T-cell (primary cell): ENCODE measurements at regions not wholly inside any gene's neighbourhood (a gene's known extent, or its start where the extent isn't known, plus 50 kb on each side); places are given as distances from the start of the nearest gene placed in this dataset.
"Not testable (repeated sequence)": the region's sequence is repeated elsewhere in the genome, so short reads cannot be mapped to it uniquely, and the experiment has no call there.

Source experiments
- ATAC-seq, 4 experiments: fragments of 200-7000 bp in 3 of 4; fragments of 150-1000 bp in 1 of 4; cut with Tn5 transposase; replicated peaks in 1 of 4; 1 replicate in 3 of 4; 2 replicates in 1 of 4; pipeline ENCODE4 v1.10.0; 2021; ENCODE audit warnings: moderate library complexity in 3 of 4, mild to moderate bottlenecking in 2 of 4, moderate number of reproducible peaks in 1 of 4
- CTCF ChIA-PET, 2 donors: fragments of 300-600 bp; sonication (Branson Sonifier 250); formaldehyde crosslinking; loops; one replicate each; lab custom pipeline; 2022; ENCODE audit warnings: antibody characterized with exemption in 2 of 2; lab: Charles Lee
- POLR2A ChIA-PET, 2 donors: fragments of 300-600 bp; sonication (Branson Sonifier 250); formaldehyde crosslinking; loops; one replicate each; lab custom pipeline; 2022; ENCODE audit warnings: antibody characterized with exemption in 2 of 2; lab: Charles Lee
- DNase-seq, 35 experiments: peaks; one replicate each; pipeline versions ENCODE4 v3.0.0 to v3.0.0-alpha.2; 2013 to 2023
- H3K27ac ChIP-seq: one replicate; pipeline ENCODE4 v1.5.1; 2013; ENCODE audit warnings: low read length
- H3K27me3 ChIP-seq, 2 experiments: replicated peaks in 1 of 2; 1 replicate in 1 of 2; 2 replicates in 1 of 2; pipeline versions ENCODE4 v1.6.1 to v1.7.0; 2013; ENCODE audit warnings: low read length in 1 of 2, mixed read lengths in 1 of 2; ENCODE audit not compliant: control insufficient read depth in 2 of 2, insufficient read depth in 2 of 2; ENCODE audit errors: extremely low read depth in 1 of 2
- H3K36me3 ChIP-seq, 2 donors: 1 replicate in 1 of 2; 2 replicates in 1 of 2; pipeline versions ENCODE4 v1.6.1 to v1.7.0; 2013; ENCODE audit warnings: low read length in 1 of 2; ENCODE audit not compliant: control insufficient read depth in 2 of 2, insufficient read depth in 1 of 2; ENCODE audit errors: extremely low read depth in 1 of 2
- H3K4me1 ChIP-seq, 2 experiments: 1 replicate in 1 of 2; 2 replicates in 1 of 2; pipeline versions ENCODE4 v1.6.1 to v1.7.0; 2013; ENCODE audit warnings: low read length in 2 of 2, mixed read lengths in 1 of 2; ENCODE audit not compliant: insufficient read depth in 2 of 2, control insufficient read depth in 1 of 2; ENCODE audit errors: extremely low read depth in 1 of 2
- H3K4me3 ChIP-seq, 2 donors: 1 replicate in 1 of 2; 2 replicates in 1 of 2; pipeline versions ENCODE4 v1.5.1 to v1.7.0; 2013; ENCODE audit warnings: mild to moderate bottlenecking in 2 of 2, low read length in 1 of 2, moderate library complexity in 1 of 2; ENCODE audit not compliant: control insufficient read depth in 1 of 2; ENCODE audit errors: extremely low read depth in 1 of 2
- H3K9me3 ChIP-seq: 2 replicates; pipeline ENCODE4 v1.7.0; 2013
- H3K27ac Mint-ChIP-seq, 2 donors: one replicate each; pipeline ENCODE4 v1.8.0; 2020 to 2021; ENCODE audit warnings: mild to moderate bottlenecking in 2 of 2, mixed read lengths in 2 of 2
- H3K27me3 Mint-ChIP-seq, 2 donors: one replicate each; pipeline ENCODE4 v1.8.0; 2021 to 2022; ENCODE audit warnings: mixed read lengths in 2 of 2
- H3K36me3 Mint-ChIP-seq: one replicate; pipeline ENCODE4 v1.8.0; 2021; ENCODE audit warnings: mixed read lengths
- H3K4me1 Mint-ChIP-seq, 3 donors: one replicate each; pipeline ENCODE4 v1.8.0; 2020 to 2022; ENCODE audit warnings: mixed read lengths in 3 of 3, mild to moderate bottlenecking in 1 of 3
- H3K4me3 Mint-ChIP-seq, 3 donors: one replicate each; pipeline ENCODE4 v1.8.0; 2020 to 2022; ENCODE audit warnings: mild to moderate bottlenecking in 3 of 3, mixed read lengths in 3 of 3, moderate library complexity in 3 of 3
- H3K9me3 Mint-ChIP-seq, 3 donors: one replicate each; pipeline ENCODE4 v1.8.0; 2020 to 2022; ENCODE audit warnings: mixed read lengths in 3 of 3
- WGBS: methylation state at CpG from one replicate; pipeline ENCODE4 v1.1.5; 2013; ENCODE audit warnings: missing lambda C conversion rate; ENCODE audit not compliant: insufficient coverage; 5-methylcytosine and 5-hydroxymethylcytosine counted together

DNA sequence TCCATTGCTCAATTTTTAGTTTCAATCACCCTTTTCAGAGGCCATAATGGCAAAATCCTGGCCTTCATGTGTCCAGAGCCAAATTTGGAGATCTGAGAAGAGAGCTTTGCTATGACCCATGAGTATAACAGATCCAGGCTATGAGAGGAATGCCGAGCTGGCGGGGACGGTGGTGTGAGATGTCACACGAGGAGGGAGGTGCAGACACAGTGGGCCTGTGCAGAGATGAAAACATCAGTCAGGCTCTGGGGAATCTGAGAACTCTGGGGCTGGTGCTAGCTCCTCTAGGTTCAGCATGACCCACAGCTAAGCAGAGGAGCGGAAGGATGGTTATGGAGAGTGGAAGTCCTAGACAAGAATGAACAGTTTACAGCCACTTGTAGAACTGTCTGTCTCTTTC lies 398.3 kb upstream of the ATP10A start:
- WGBS: 51% methylated on average over 5 of the region's 5 CpGs
- Histone ChIP-seq H3K4me1 (no peaks in the 10 kb centered on the region), H3K27me3 (peaks cover 0 to 13% of the 10 kb centered on the region in 2 experiments), H3K9me3 (no peaks in the 10 kb centered on the region), H3K36me3 (no peaks in the 10 kb centered on the region), H3K4me3 (no peak overlapping the region), H3K27ac (no peak overlapping the region)
- Mint-ChIP-seq H3K27me3 (peaks cover 10 to 11% of the 10 kb centered on the region in 2 donors), H3K4me3 (no peak overlapping the region), H3K4me1 (no peaks in the 10 kb centered on the region), H3K9me3 (no peaks in the 10 kb centered on the region), H3K36me3 (no peaks in the 10 kb centered on the region), H3K27ac (no peak overlapping the region)
- ChIA-PET POLR2A (no interaction called here), CTCF (interaction anchor here in 1 of 2 donors (0.9 kb wide), 1 partner anchor 753 kb away, joined by 4 read pairs; no protein-coding TSS in a partner anchor)
- no peak for ATAC-seq
- DNase-seq: no peak

DNA sequence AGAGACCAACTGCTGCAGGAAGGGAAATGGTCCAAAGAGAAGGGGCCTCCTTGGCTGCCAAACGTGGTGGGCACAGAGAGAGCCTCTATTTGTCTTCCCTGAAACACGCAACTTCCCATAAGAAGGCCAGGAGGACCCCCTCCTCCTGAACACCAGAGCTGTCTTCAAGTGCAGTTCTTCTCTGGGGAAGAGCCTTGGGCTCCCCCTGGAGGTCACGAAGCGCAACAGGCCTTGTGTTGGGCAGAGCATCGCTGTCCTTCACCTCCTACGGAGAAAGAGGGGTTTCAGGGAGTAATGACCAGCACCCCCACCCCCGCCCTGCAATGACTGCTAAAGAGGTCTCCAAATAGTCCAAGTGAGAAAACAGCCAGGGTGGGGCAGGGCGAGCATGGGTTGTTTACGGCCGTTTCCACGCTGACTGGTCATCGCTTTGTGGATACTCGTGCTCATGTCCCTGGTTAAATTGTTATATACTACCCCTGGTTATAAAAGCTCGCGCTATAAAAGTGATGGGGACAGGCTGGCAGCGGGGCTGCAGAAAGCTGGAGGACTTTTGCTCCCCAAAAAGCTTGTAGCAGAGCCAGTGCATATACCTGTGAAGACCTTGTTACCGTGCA lies 397.5 kb upstream of the ATP10A start:
- Histone ChIP-seq H3K9me3 (no peaks in the 10 kb centered on the region), H3K4me3 (no peak overlapping the region), H3K27me3 (peaks cover 0 to 13% of the 10 kb centered on the region in 2 experiments), H3K4me1 (no peaks in the 10 kb centered on the region), H3K36me3 (no peaks in the 10 kb centered on the region), H3K27ac (no peak overlapping the region)
- ATAC-seq: no peak
- Mint-ChIP-seq H3K4me3 (no peak overlapping the region), H3K27me3 (peaks cover 10 to 11% of the 10 kb centered on the region in 2 donors), H3K4me1 (no peaks in the 10 kb centered on the region), H3K36me3 (no peaks in the 10 kb centered on the region), H3K9me3 (peaks cover 0 to 6% (median 0%) of the 10 kb centered on the region in 3 donors), H3K27ac (no peak overlapping the region)
- peak in 17 of 35 experiments; percentile 2 to 43 (median 9) for DNase-seq
- POLR2A ChIA-PET: no interaction called here
- WGBS: 72% methylated on average over 8 of the region's 17 CpGs
- CTCF ChIA-PET: interaction anchor here in 1 of 2 donors (0.9 kb wide), 1 partner anchor 752 kb away, joined by 4 read pairs; no protein-coding TSS in a partner anchor

DNA sequence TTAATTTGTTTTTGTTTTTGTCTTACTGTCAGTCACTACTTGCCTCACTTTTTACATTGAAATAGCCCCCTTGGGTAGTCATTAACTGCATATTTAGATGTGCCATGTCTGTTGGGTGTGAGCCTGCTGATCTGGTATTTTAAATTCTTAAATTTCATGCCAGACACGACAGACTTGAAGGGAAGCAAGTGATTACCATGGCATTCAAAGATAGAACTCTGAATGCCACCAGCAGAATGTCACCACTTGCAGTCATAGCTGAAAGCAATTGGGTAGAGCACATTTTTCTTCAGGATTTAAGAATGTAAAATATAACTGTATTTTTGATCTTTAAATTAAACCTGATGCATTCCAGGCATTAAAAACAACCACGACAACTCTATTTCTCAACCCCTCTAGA lies 396.5 kb upstream of the ATP10A start:
- DNase-seq: no peak
- Mint-ChIP-seq H3K27me3 (peaks cover 10 to 11% of the 10 kb centered on the region in 2 donors), H3K4me3 (no peak overlapping the region), H3K27ac (no peak overlapping the region), H3K36me3 (no peaks in the 10 kb centered on the region), H3K9me3 (peaks cover 0 to 12% (median 3%) of the 10 kb centered on the region in 3 donors), H3K4me1 (no peaks in the 10 kb centered on the region)
- no peak overlapping the region for H3K4me3 ChIP-seq
- no peaks in the 10 kb centered on the region for H3K4me1 ChIP-seq
- H3K9me3 ChIP-seq: no peaks in the 10 kb centered on the region
- WGBS: 61% methylated on average over 2 of the region's 2 CpGs
- no peaks in the 10 kb centered on the region for H3K36me3 ChIP-seq
- ChIA-PET CTCF (interaction anchor here in 1 of 2 donors (0.5 kb wide), 1 partner anchor 326 kb away, joined by 6 read pairs; no protein-coding TSS in a partner anchor), POLR2A (no interaction called here)
- ATAC-seq: no peak
- H3K27me3 ChIP-seq: peaks cover 0 to 13% of the 10 kb centered on the region in 2 experiments
- H3K27ac ChIP-seq: no peak overlapping the region

DNA sequence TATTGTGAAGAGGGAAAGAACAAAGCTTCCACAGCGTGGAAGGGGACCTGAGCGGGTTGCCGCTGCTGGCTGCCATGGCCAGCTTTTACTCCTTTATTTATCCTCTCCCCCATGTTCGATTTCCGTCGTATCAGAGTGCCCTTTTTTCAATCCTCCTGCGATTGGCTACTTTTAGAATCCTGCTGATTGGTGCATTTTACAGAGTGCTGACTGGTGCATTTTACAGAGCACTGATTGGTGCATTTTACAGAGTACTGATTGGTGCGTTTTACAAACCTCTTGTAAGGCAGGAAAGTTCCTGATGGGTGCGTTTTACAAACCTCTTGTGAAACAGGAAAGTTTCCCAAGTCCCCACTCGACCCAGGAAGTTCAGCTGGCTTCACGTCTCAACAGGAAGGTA lies 381.7 kb upstream of the ATP10A start:
- DNase-seq, H3K4me3 ChIP-seq, H3K27me3 Mint-ChIP-seq, H3K36me3 Mint-ChIP-seq, H3K4me3 Mint-ChIP-seq, ATAC-seq, H3K27ac Mint-ChIP-seq, POLR2A ChIA-PET, H3K4me1 Mint-ChIP-seq, H3K9me3 ChIP-seq, H3K27ac ChIP-seq, H3K36me3 ChIP-seq, H3K27me3 ChIP-seq, H3K4me1 ChIP-seq, CTCF ChIA-PET: not testable (repeated sequence)
- 62% methylated on average over 7 of the region's 11 CpGs for WGBS
- peaks cover 8 to 15% (median 15%) of the 10 kb centered on the region in 3 donors for H3K9me3 Mint-ChIP-seq

DNA sequence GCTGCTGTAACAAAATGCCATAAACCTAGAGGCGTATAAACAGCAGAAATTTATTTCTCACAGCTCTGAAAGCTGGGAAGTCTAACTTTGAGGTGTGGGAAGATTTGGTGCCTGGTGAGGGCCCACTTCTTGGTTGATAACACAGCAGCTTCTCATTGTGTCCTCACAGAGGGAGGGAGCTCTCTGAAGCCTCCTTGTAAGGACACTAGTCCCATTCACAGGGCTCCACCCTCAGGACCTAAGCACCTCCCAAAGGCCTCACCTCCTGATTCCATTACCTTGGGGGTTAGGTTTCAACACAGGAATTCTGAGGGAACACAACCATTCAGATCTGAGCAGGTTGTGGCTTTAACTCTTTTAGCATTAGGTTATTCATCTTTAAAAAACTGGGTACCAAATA lies 380.3 kb upstream of the ATP10A start:
- Histone ChIP-seq H3K27me3 (no peaks in the 10 kb centered on the region), H3K4me3 (no peak overlapping the region), H3K36me3 (no peaks in the 10 kb centered on the region), H3K27ac (no peak overlapping the region), H3K4me1 (no peaks in the 10 kb centered on the region), H3K9me3 (no peaks in the 10 kb centered on the region)
- ChIA-PET CTCF (no interaction called here), POLR2A (no interaction called here)
- H3K4me1 Mint-ChIP-seq: no peaks in the 10 kb centered on the region
- no peaks in the 10 kb centered on the region for H3K36me3 Mint-ChIP-seq
- no peak overlapping the region for H3K4me3 Mint-ChIP-seq
- H3K27me3 Mint-ChIP-seq: no peaks in the 10 kb centered on the region
- peaks cover 9 to 13% (median 13%) of the 10 kb centered on the region in 3 donors for H3K9me3 Mint-ChIP-seq
- DNase-seq (no peak), ATAC-seq (no peak)
- no CpG with 5 or more reads among the region's 1 CpG for WGBS
- no peak overlapping the region for H3K27ac Mint-ChIP-seq

DNA sequence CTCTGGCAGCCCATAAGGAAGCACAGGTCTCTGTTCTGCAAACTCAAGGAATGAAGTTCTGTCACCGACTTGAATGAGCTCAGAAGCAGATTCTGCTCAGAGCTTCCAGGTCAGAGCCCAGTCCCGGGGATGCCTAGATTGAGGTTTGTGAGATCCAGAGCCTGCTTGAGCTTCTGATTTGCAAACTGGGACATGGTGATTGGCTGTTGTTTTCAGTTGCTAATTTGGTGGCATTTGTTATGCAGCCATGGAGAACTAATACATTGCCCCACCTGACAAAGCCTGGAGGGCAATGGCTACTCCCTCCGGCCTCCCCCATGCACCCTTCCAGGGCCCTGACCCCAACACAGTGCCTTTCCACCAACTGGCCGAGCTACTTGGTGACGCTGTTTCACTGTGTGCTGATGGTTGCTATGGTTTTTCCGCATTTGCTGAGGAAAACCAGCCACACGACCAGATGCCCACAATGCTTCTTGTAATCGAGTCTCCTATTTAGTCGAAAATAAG lies 379.5 kb upstream of the ATP10A start:
- ChIA-PET CTCF (no interaction called here), POLR2A (no interaction called here)
- peaks cover 9 to 13% (median 13%) of the 10 kb centered on the region in 3 donors for H3K9me3 Mint-ChIP-seq
- no peaks in the 10 kb centered on the region for H3K9me3 ChIP-seq
- no peak overlapping the region for H3K4me3 Mint-ChIP-seq
- H3K27me3 Mint-ChIP-seq: no peaks in the 10 kb centered on the region
- H3K4me1 Mint-ChIP-seq: no peaks in the 10 kb centered on the region
- H3K27ac Mint-ChIP-seq: no peak overlapping the region
- no peaks in the 10 kb centered on the region for H3K36me3 ChIP-seq
- no peaks in the 10 kb centered on the region for H3K27me3 ChIP-seq
- no peaks in the 10 kb centered on the region for H3K4me1 ChIP-seq
- DNase-seq (no peak), ATAC-seq (no peak)
- no peak overlapping the region for H3K4me3 ChIP-seq
- H3K27ac ChIP-seq: no peak overlapping the region
- no peaks in the 10 kb centered on the region for H3K36me3 Mint-ChIP-seq
- WGBS: 87% methylated on average over 5 of the region's 9 CpGs
